ENCODE measurements at regions not wholly inside any gene's neighbourhood (a gene's known extent, or its start where the extent isn't known, plus 50 kb on each side); places are given as distances from the start of the nearest gene placed in this dataset.

DNA sequence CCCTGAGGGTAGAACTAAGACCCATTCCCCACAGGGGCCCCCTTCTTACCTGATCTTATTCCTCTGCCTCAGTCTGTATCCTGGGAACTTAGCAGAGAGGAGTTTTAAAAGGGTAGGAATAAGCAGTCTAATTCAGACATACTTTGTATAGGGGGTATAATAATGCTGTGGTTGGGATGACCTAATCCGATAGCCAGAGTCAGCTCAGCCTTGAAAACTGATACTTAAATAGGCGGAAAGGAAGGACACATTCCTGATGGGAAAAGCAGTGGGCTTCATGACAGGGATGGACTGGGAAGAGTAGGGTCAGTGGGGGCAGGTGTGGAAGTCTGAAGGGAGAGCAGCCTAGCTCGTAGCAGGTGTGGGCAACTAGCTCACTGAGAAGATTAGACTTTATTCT lies 52.2 kb upstream of the TESK1 start:
- no peak overlapping the region for H3K4me3 ChIP-seq (ENCODE audit: low read depth, low read length)
- H3K27me3 ChIP-seq (ENCODE audit: control insufficient read depth, insufficient read depth, low read length) = no peaks in the 10 kb centered on the region
- no peak for DNase-seq (ENCODE audit: low read depth)
- TF ChIP-seq, protein P1, sequence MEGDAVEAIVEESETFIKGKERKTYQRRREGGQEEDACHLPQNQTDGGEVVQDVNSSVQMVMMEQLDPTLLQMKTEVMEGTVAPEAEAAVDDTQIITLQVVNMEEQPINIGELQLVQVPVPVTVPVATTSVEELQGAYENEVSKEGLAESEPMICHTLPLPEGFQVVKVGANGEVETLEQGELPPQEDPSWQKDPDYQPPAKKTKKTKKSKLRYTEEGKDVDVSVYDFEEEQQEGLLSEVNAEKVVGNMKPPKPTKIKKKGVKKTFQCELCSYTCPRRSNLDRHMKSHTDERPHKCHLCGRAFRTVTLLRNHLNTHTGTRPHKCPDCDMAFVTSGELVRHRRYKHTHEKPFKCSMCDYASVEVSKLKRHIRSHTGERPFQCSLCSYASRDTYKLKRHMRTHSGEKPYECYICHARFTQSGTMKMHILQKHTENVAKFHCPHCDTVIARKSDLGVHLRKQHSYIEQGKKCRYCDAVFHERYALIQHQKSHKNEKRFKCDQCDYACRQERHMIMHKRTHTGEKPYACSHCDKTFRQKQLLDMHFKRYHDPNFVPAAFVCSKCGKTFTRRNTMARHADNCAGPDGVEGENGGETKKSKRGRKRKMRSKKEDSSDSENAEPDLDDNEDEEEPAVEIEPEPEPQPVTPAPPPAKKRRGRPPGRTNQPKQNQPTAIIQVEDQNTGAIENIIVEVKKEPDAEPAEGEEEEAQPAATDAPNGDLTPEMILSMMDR (IDR thresholded peaks at IDR 0.05; ENCODE audit: insufficient read depth, low read length, poor library complexity, severe bottlenecking) = no peak
- H3K36me3 ChIP-seq (ENCODE audit: control insufficient read depth, insufficient read depth, low read length) = peaks cover 2% of the 10 kb centered on the region

DNA sequence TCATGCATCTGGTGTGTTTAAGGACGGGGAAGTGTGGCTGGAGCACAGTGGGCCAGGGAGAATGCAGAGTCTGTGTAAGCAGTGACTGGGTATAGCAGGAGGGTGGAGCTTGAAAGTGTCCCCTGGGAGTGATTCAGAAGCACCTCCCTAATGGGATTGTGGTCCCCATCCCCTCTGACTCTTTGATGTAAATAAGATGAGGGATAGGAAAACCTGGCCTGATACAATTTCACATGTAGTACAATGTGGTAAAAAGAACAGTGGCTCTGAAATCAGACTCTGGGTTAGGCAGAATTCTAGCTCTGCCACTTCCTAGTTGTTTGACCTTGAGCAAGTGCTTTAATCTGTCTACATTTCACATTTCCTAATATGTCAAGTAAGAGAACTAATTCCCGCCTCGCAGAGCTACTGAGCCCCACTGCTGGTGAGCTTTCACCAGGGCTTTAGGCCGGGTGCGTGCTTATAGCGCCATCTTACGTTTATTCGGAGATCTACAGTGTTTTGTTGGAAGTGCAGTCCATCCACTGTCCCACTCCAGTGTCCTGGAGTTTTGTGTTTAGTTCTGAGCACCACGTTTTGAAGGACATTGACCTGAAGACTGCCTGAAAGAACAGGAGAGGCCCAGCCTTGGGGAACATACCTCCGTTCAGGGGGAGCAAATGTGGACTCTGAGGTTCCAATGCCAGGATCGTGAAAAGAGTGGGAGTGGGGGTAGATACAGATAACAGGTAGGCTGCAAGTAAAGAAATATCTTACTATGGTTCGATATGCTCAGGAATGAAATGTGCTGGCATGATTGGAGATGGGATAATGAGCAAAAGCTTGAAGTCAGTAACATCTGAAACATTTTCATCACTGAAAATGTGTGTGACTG lies 51.2 kb upstream of the TESK1 start:
- TF ChIP-seq, protein P1 (IDR thresholded peaks at IDR 0.05; ENCODE audit: insufficient read depth, low read length, poor library complexity, severe bottlenecking) = peak; percentile 79
- DNase-seq (ENCODE audit: low read depth) = no peak
- Histone ChIP-seq H3K36me3 (ENCODE audit: control insufficient read depth, insufficient read depth, low read length) (peaks cover 2% of the 10 kb centered on the region), H3K27me3 (ENCODE audit: control insufficient read depth, insufficient read depth, low read length) (no peaks in the 10 kb centered on the region), H3K4me3 (ENCODE audit: low read depth, low read length) (no peak overlapping the region)

DNA sequence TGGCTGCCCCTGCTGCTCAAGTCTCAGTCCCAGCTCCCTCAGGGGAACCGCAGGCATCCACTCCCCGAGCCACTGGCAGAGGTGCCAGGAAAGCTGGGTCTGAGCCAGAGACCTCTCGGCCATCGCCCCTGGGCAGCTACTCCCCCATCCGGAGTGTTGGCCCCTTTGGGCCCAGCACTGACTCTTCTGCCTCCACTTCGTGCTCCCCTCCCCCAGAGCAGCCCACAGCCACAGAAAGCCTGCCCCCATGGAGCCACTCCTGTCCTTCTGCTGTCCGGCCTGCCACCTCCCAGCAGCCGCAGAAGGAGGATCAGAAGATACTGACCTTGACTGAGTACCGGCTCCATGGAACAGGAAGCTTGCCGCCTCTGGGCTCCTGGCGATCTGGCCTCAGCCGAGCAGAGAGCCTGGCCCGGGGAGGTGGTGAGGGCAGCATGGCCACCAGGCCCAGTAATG lies 49.8 kb upstream of the TESK1 start:
- DNase-seq (ENCODE audit: low read depth) = no peak
- no peak overlapping the region for H3K4me3 ChIP-seq (ENCODE audit: low read depth, low read length)
- peaks cover 2% of the 10 kb centered on the region for H3K36me3 ChIP-seq (ENCODE audit: control insufficient read depth, insufficient read depth, low read length)
- no peaks in the 10 kb centered on the region for H3K27me3 ChIP-seq (ENCODE audit: control insufficient read depth, insufficient read depth, low read length)
- TF ChIP-seq, protein P1 (IDR thresholded peaks at IDR 0.05; ENCODE audit: insufficient read depth, low read length, poor library complexity, severe bottlenecking) = no peak

Measured in kidney epithelial cell (primary cell).